Left colon (tissue), 2 donors: ENCODE measurements at regions not wholly inside any gene's neighbourhood (a gene's known extent, or its start where the extent isn't known, plus 50 kb on each side); places are given as distances from the start of the nearest gene placed in this dataset.
"Not testable (repeated sequence)": the region's sequence is repeated elsewhere in the genome, so short reads cannot be mapped to it uniquely, and the experiment has no call there.

ENCODE experiments used
- ATAC-seq: fragments of 200-7000 bp; cut with Tn5 transposase; one replicate; pipeline ENCODE4 v1.9.1; 2020; ENCODE audit warnings: mild to moderate bottlenecking, moderate library complexity
- DNase-seq, 2 donors: peaks; one replicate each; pipeline ENCODE4 v3.0.0-alpha.2; 2020
- intact Hi-C, 2 donors: fragments of 100-400 bp; cut with DNase I in 1 of 2; cut with micrococcal nuclease in 1 of 2; formaldehyde crosslinking; loops; one replicate each; pipeline versions ENCODE4 v1.11.2 to v1.14.0; 2022; cut with DNase I, micrococcal nuclease
- donor health status: DM: no; HTN: no; CAD: no.
- donor health status: DM: yes; HTN: yes; CAD: no.

DNA sequence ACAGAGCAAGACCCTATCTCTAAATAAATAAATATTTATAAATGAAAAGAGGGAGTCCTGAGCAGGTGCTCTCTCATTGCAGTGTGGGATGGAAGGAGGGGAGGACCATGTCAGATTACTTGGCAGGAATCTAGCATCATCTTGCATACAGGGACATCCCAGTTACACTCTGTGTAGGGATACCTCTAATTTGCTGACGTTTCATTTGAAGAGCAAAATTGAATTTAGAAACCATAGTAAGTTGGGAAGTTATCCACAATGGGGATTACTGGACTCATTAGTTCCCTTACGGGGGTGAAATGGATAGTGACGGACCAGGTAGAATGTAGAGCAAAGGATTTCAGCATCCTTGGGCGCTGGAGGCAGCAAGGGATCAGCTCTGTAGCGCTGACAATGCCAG, 52.1 kb downstream of the ARHGEF18 start:
- intact Hi-C loops = no loop called here
- no peak for DNase-seq
- no peak for ATAC-seq

DNA sequence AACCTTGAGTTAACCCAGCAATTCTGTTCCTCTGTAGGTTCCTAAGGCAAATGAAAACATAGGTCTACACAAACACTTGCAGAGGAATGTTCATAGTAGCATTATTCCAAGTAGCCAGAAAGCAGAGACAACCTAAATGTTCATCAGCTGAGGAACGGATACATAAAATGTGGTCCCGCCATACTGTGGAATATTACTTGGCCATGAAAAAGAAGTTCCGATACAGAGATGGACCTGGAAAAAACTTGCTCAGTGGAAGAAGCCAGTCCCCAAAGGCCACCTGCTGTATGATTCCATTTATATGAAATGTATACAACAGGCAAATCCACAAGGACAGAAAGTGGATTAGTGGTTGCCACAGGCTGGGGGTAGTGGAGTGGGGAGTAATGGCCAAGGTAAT, 53.0 kb downstream of the ARHGEF18 start:
- intact Hi-C loops = no loop called here
- DNase-seq (no peak), ATAC-seq (no peak)

- DNase-seq, intact Hi-C loops, ATAC-seq: not testable (repeated sequence)
These were observed 56.7 kb downstream of the ARHGEF18 start for GRCh38 chr19:7405482-7405881.

- no peak for DNase-seq
- intact Hi-C loops = no loop called here
These were observed 59.5 kb downstream of the ARHGEF18 start for GRCh38 chr19:7408251-7408650.

GRCh38 chr19:7410946-7411345, 62.2 kb downstream of the ARHGEF18 start:
- intact Hi-C loops = no loop called here
- DNase-seq = no peak
- ATAC-seq = no peak

More at GRCh38 chr19:7408251-7408650, 59.5 kb downstream of the ARHGEF18 start:
- no peak for ATAC-seq

DNA sequence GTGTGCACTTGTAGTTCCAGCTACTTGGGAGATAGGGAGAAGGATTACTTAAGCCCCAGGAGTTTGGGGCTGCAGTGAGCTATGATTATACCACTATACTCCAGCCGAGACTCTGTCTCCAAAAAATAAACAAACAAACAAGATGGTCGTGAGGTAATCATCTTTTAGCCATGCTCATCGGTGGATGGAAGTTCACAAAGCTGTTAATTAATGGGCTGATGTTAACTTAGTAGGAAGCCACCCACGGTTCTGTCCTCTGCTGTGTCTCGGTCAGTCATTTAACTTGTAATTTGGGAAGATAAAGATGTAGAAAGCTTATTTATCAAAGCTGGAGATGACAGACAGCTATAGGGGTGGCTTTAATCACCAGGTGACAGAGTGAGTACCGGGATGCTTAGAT, 64.9 kb downstream of the ARHGEF18 start:
- intact Hi-C loops = no loop called here
- ATAC-seq = no peak

DNA sequence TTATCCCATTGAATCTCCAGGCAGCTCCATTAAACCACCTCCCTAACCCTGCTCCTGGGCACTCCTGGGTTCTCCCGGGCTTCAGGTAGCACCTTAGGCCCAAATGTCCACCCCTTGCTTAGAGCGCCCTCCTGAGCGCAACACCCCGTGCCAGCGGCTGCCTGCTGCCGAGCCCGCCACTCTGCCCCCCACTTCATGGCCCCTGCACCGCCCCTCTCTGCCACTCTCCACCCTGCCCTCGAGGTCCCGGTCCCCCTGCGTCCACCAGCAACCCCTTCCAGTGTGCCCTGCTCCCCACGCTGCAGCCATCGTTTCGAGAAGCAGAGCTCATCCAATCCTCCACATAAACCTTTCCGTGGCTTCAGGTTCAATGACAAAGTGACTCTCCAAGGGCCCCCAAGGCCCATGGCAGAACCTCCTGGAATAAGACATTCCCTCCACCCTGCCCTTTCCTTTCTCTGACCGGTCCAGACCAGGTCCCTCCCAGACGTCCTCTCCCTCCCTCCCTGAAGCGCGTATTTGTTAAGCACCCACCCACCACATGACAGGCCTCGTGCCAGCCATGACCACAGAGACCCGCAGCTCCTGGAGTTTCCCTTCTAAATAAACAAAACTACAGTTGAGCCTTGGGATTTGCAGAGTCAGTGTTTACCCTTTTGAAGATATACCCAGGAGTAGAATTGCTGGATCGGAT, 66.6 kb downstream of the ARHGEF18 start:
- peak; percentile 31 for ATAC-seq
- DNase-seq = no peak

More for the DNA sequence above, 64.9 kb downstream of the ARHGEF18 start:
- no peak for DNase-seq

DNA sequence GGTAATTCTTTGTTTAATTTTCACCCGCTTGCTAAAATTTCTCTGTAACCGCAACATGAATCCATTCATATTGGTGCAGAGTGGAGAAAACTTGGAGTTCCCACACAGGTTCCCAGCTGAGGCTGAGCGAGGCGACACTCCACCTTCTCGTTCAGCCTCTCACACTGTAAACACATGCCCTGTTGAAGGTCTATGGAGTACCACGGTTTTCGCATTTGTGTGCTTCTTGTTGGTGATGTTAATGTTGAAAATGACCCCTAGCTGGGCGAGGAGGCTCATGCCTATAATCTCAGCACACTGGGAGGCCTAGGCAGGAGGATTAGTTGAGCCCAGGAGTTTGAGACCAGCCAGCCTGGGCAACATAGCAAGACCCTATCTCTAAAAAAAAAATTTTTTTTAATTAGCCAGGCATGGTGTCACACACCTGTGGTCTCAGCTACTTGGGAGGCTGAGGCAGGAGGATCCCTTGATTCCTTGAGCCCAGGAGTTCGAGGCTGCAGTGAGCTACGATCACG, 67.2 kb downstream of the ARHGEF18 start:
- no peak for DNase-seq
- intact Hi-C loops = no loop called here
- no peak for ATAC-seq

More for the DNA sequence above, 66.6 kb downstream of the ARHGEF18 start:
- intact Hi-C loops = no loop called here

DNA sequence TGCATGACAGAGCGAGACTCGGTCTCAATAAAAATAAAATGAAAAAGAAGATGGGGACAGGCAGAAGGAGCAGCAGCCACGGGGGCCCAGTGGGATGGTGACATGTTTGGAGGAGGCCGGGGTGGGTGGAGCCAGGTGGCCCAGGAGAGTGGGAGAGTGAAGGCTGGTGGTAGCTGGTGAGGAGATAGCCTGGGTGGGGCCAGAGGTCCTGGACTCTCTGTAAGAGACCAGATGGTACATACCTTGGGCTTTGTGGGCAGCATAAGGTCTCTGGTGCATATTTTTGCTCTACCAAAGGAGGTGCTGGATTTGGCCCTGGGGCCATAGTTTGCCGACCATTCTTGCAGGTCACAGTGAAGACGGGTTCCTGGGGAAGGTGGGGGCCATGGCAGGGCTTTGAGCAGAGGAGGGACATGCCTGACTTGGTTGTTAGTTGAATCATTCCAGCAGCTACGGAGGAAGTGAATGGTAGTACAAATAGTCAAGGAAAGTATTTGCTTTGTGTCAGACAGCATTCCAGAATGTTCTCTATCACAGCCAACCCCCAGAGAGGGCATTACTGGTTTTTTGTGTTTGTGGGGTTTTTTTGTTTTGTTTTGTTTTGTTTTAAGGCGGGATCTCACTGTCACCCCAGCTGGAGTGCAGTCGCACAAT, 69.1 kb downstream of the ARHGEF18 start:
- no peak for DNase-seq
- no peak for ATAC-seq
- intact Hi-C loops = no loop called here

- no peak for DNase-seq
- intact Hi-C loops = no loop called here
- ATAC-seq = no peak
These were observed 69.9 kb downstream of the ARHGEF18 start for GRCh38 chr19:7418596-7418995.

GRCh38 chr19:7419153-7419552, 69.7 kb downstream of the PEX11G start:
- intact Hi-C loops = no loop called here
- DNase-seq = no peak
- no peak for ATAC-seq

GRCh38 chr19:7419777-7420439, 68.9 kb downstream of the PEX11G start:
- intact Hi-C loops = no loop called here
- no peak for DNase-seq
- no peak for ATAC-seq

GRCh38 chr19:7421941-7422744, 66.7 kb downstream of the PEX11G start:
- DNase-seq (no peak), ATAC-seq (no peak)
- intact Hi-C loops = no loop called here
